Right lobe of liver (tissue), 6 donors: ENCODE measurements at regions not wholly inside any gene's neighbourhood (a gene's known extent, or its start where the extent isn't known, plus 50 kb on each side); places are given as distances from the start of the nearest gene placed in this dataset.
A peak's percentile ranks its signal among the peaks of the same experiment; 100 is the strongest.

Experiments used
- ATAC-seq, 4 donors: fragments of 200-7000 bp; cut with Tn5 transposase; one replicate each; pipeline ENCODE4 v1.9.1; 2020; ENCODE audit warnings: mild to moderate bottlenecking in 4 of 4, moderate library complexity in 4 of 4
- DNase-seq, 3 donors: peaks; one replicate each; pipeline ENCODE4 v3.0.0-alpha.2; 2020
- H3K27ac ChIP-seq, 3 donors: fragments of 200-600 bp; one replicate each; pipeline ENCODE4 v1.8.0; 2022
- H3K27me3 ChIP-seq, 2 donors: fragments of 200-600 bp; one replicate each; pipeline ENCODE4 v1.8.0; 2022
- H3K36me3 ChIP-seq, 4 donors: fragments of 200-600 bp; sonication (generic) in 1 of 4; one replicate each; pipeline versions ENCODE4 v1.5.1 to v1.8.0; 2017 to 2022; ENCODE audit warnings: control low read depth in 1 of 4
- H3K4me1 ChIP-seq, 4 donors: fragments of 200-600 bp; sonication (generic) in 1 of 4; one replicate each; pipeline versions ENCODE4 v1.5.1 to v1.8.0; 2017 to 2022; ENCODE audit warnings: control low read depth in 1 of 4
- H3K4me3 ChIP-seq, 3 donors: fragments of 200-600 bp; one replicate each; pipeline ENCODE4 v1.8.0; 2022
- H3K9me3 ChIP-seq, 4 donors: fragments of 200-600 bp; sonication (generic) in 1 of 4; one replicate each; pipeline versions ENCODE4 v1.5.1 to v1.8.0; 2017 to 2022; ENCODE audit warnings: control low read depth in 1 of 4
- POLR2A ChIP-seq: fragments of 450-650 bp; IDR thresholded peaks from one replicate; pipeline ENCODE4 v1.6.1; 2017; ENCODE audit warnings: antibody characterized with exemption, mild to moderate bottlenecking
- WGBS: methylation state at CpG from one replicate; pipeline ENCODE4 v1.1.6; 2018; ENCODE audit warnings: low coverage, low lambda C conversion rate; ENCODE audit not compliant: insufficient coverage; ENCODE audit errors: missing lambda C conversion rate; 5-methylcytosine and 5-hydroxymethylcytosine counted together
- intact Hi-C, 2 donors: fragments of 100-400 bp; cut with DNase I; formaldehyde crosslinking; loops; one replicate each; pipeline versions ENCODE4 v1.11.2 to v1.14.1; 2022
- TF ChIP-seq, protein P1 (sequence below), 4 donors: fragments of 200-600 bp in 3 of 4; fragments of 450-650 bp in 1 of 4; IDR thresholded peaks; one replicate each; pipeline versions ENCODE4 v1.5.1 to v1.8.0; 2016 to 2022; ENCODE audit warnings: antibody characterized with exemption in 4 of 4, mild to moderate bottlenecking in 2 of 4
- donor health status: DM: no; HTN: yes; CAD: no.
- donor health status: DM: no; HTN: no; CAD: no.
- donor health status: DM: no; HTN: no; CAD: no.
- donor health status: DM: no; HTN: yes; CAD: no.
- donor health status: DM: no; HTN: yes; CAD: no.

DNA sequence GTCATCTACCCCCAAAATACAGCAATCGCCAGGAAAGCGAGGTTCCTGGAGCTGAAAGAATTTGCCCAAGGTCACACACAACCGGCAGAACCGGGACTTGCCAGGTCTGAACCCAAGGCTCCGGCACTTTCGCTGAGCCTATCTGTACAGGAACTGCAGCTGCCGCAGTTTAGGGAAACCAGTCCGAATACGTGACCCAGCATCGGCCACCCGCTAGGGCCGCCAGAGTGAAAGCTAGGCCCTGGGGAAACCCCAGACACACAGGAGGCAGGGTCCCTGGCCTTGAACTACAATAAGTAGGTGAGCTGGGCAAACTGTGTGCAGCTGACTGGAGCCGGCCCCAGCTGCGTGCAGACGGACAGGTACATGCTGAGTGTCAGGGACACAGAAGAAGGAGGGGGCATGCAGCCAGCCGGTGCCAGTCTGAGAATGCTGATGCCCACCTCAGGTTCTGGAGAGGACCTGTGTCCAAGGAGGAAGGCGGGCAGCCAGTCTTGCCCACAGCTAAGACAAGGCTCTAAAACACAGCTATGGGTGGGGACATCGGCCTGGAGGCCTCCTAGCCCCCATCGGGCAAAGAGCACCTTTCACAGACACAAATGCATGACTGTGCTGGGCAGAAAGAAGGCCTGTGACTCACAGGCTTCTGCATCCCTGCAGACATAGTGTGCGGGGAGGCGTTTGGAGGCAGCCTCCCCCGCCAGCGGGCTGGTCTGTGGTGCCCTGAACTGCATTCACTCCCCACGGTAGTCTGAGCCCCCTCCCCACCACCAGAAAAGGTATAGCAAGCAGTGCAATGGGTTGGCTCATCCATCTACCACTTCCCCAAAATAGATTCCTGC, 107.4 kb upstream of the ID2 start:
- no peak for TF ChIP-seq POLR2A
- TF ChIP-seq, protein P1, sequence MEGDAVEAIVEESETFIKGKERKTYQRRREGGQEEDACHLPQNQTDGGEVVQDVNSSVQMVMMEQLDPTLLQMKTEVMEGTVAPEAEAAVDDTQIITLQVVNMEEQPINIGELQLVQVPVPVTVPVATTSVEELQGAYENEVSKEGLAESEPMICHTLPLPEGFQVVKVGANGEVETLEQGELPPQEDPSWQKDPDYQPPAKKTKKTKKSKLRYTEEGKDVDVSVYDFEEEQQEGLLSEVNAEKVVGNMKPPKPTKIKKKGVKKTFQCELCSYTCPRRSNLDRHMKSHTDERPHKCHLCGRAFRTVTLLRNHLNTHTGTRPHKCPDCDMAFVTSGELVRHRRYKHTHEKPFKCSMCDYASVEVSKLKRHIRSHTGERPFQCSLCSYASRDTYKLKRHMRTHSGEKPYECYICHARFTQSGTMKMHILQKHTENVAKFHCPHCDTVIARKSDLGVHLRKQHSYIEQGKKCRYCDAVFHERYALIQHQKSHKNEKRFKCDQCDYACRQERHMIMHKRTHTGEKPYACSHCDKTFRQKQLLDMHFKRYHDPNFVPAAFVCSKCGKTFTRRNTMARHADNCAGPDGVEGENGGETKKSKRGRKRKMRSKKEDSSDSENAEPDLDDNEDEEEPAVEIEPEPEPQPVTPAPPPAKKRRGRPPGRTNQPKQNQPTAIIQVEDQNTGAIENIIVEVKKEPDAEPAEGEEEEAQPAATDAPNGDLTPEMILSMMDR (IDR thresholded peaks at IDR 0.05): no peak
- DNase-seq: peak in 1 of 3 donors; percentile 50
- peak; percentile 13 to 52 (median 37) for ATAC-seq
- 27% methylated on average over 8 of the region's 24 CpGs for WGBS
- Histone ChIP-seq H3K4me3 (no peak overlapping the region), H3K27ac (no peak overlapping the region), H3K9me3 (no peaks in the 10 kb centered on the region), H3K4me1 (no peaks in the 10 kb centered on the region), H3K36me3 (no peaks in the 10 kb centered on the region), H3K27me3 (no peaks in the 10 kb centered on the region)
- intact Hi-C loops: no loop called here

DNA sequence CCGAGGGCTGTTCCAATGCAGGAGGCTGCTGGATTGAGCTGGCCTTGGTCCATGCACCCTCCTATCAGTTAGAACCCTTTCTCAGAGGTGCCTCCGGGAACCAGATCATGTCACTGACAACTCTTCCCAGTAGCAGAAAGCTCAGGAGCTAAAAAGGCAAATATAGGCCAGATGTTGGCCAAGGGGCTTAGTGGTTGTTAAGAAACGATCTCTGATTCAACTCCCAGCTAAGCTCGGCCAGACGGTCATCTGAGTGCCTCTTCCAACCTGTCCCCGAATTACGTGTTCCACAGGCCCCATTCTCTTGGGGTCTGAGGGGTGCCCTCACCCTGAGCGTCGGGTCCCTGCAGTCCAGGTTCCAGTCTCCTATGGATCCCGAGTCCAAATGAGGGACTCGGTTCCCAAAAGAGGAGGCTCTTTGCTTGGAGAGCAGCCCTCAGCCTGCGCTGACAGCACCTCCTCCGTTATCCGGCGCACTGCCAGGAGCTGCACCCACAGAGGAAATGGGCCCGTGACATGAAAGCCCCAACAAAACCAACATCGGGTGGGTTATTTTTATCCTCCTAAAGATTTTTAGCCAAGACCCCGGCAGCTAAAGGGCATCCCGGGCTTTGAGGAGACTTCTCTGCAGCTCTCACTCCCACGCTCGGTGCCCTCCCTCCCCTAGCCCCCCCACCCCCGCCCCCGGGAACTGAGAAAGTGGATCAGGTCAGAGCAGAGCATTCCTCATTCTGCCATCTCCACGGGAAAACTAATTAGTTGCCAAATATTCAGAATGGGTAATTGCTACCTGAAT, 106.6 kb upstream of the ID2 start:
- WGBS: 46% methylated on average over 2 of the region's 24 CpGs
- ATAC-seq: peak in 1 of 4 donors; percentile 20
- TF ChIP-seq POLR2A: no peak
- TF ChIP-seq, protein P1 (IDR thresholded peaks at IDR 0.05): no peak
- H3K27ac ChIP-seq: no peak overlapping the region
- H3K36me3 ChIP-seq: no peaks in the 10 kb centered on the region
- intact Hi-C loops: no loop called here
- no peaks in the 10 kb centered on the region for H3K9me3 ChIP-seq
- DNase-seq: peak in 1 of 3 donors; percentile 45
- H3K27me3 ChIP-seq: no peaks in the 10 kb centered on the region
- no peaks in the 10 kb centered on the region for H3K4me1 ChIP-seq
- no peak overlapping the region for H3K4me3 ChIP-seq

DNA sequence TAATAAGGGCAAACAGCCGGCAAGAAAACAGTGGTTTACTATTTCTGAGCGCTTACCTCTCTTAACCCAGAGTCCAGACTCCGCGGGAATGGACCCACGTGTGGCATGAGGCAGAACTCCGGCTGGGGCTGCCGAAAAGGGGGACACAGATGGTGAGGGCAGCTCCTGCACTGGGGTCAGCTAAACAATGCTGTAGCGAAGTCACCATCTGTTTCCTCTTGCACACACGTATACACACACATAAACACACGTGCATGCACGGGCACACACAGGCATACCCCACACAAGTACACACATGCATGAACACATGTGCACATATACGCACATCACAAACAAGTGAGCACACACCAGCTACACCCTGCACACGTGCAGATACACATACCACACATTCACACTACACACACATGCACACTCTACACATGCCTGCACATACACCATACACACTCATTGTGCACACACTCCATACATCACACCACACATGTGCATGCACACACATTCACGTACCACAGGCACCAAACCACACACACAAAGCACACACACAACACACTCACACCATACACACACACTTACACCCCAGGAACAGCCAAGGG, 105.9 kb upstream of the ID2 start:
- WGBS: 63% methylated on average over 5 of the region's 14 CpGs
- intact Hi-C loops: no loop called here
- H3K27ac ChIP-seq: no peak overlapping the region
- no peaks in the 10 kb centered on the region for H3K4me1 ChIP-seq
- no peak for DNase-seq
- no peaks in the 10 kb centered on the region for H3K27me3 ChIP-seq
- H3K4me3 ChIP-seq: no peak overlapping the region
- no peaks in the 10 kb centered on the region for H3K36me3 ChIP-seq
- no peaks in the 10 kb centered on the region for H3K9me3 ChIP-seq
- TF ChIP-seq POLR2A: no peak
- TF ChIP-seq, protein P1 (IDR thresholded peaks at IDR 0.05): no peak
- ATAC-seq: no peak

DNA sequence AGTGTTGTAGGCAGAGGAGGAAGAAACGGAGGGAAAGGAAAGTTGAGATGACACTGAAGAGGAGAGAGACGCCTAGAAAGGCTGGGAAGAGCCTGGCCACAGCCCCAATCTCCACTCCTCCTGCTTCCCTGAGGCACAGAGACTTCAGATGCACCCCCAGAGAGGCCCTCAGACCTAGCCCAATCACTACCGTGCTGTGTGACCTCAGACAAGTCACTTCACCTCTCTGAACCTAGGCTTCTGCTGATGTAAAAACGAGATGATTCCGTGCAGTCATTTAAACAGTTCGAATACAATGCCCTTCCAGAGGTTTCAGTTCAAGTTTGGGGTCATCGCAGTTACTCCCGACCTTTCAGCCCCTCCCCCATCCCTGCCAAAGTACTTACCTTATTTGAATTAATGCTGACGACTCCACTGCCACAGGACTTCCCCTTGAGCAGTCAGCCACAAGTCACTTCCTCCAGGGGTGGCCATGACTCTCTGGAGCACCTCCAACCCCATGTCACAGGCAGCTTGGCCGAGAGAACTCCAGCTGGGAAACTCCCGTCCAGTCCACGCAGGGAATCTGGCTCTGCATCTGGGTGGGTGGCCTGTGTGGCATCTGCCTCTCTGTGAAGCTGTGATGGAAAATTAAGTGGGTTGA, 105.2 kb upstream of the ID2 start:
- H3K36me3 ChIP-seq: no peaks in the 10 kb centered on the region
- TF ChIP-seq POLR2A: no peak
- TF ChIP-seq, protein P1 (IDR thresholded peaks at IDR 0.05): no peak
- DNase-seq (peak in 2 of 3 donors; percentile 48 to 54), ATAC-seq (peak in 3 of 4 donors; percentile 37 to 44 (median 43))
- intact Hi-C loops: no loop called here
- H3K27me3 ChIP-seq: no peaks in the 10 kb centered on the region
- no peak overlapping the region for H3K4me3 ChIP-seq
- no peaks in the 10 kb centered on the region for H3K9me3 ChIP-seq
- peaks cover 0 to 4% (median 0%) of the 10 kb centered on the region in 4 donors for H3K4me1 ChIP-seq
- H3K27ac ChIP-seq: no peak overlapping the region
- WGBS: 45% methylated on average over 9 of the region's 12 CpGs
